GM23338 (cell line): ENCODE measurements at regions not wholly inside any gene's neighbourhood (a gene's known extent, or its start where the extent isn't known, plus 50 kb on each side); places are given as distances from the start of the nearest gene placed in this dataset.

ENCODE experiments used
- ATAC-seq: fragments of 200-7000 bp; cut with Tn5 transposase; 3 replicates; pipeline ENCODE4 v1.9.1; 2020
- DNase-seq: peaks from one replicate; pipeline ENCODE4 v3.0.0-alpha.2; 2015; ENCODE audit warnings: low spot score
- H2AFZ ChIP-seq: fragments of 200-600 bp; sonication (generic); 2 replicates; pipeline ENCODE4 v1.8.0; 2016; ENCODE audit warnings: antibody characterized with exemption, mild to moderate bottlenecking, moderate library complexity
- H3F3A ChIP-seq: fragments of 200-600 bp; sonication (generic); replicated peaks from 2 replicates; pipeline ENCODE4 v1.8.0; 2017; ENCODE audit warnings: antibody characterized with exemption, mixed run types, low read depth
- H3K27ac ChIP-seq: fragments of 200-600 bp; sonication (generic); 2 replicates; pipeline ENCODE4 v1.6.1; 2016; ENCODE audit warnings: low read depth
- H3K27me3 ChIP-seq: fragments of 200-600 bp; sonication (generic); 2 replicates; pipeline ENCODE4 v1.8.0; 2016; ENCODE audit warnings: mild to moderate bottlenecking, mixed run types, moderate library complexity; ENCODE audit not compliant: insufficient read depth
- H3K36me3 ChIP-seq: fragments of 200-600 bp; sonication (generic); 2 replicates; pipeline ENCODE4 v1.8.0; 2016; ENCODE audit warnings: mild to moderate bottlenecking; ENCODE audit not compliant: insufficient read depth
- H3K4me1 ChIP-seq: fragments of 200-600 bp; sonication (generic); 2 replicates; pipeline ENCODE4 v1.8.0; 2016; ENCODE audit warnings: mild to moderate bottlenecking, moderate library complexity; ENCODE audit not compliant: insufficient read depth
- H3K4me2 ChIP-seq: fragments of 200-600 bp; sonication (generic); 2 replicates; pipeline ENCODE4 v1.7.1; 2017; ENCODE audit warnings: mixed run types
- H3K4me3 ChIP-seq: fragments of 200-600 bp; sonication (generic); 2 replicates; pipeline ENCODE4 v1.6.1; 2016; ENCODE audit warnings: mixed run types
- H3K79me2 ChIP-seq: fragments of 200-600 bp; sonication (generic); replicated peaks from 2 replicates; pipeline ENCODE4 v1.8.0; 2017; ENCODE audit warnings: mild to moderate bottlenecking; ENCODE audit not compliant: insufficient read depth
- H3K9me2 ChIP-seq: fragments of 200-600 bp; sonication (generic); 2 replicates; pipeline ENCODE4 v1.8.0; 2017; ENCODE audit not compliant: insufficient read depth
- H4K20me1 ChIP-seq: fragments of 200-600 bp; sonication (generic); replicated peaks from 2 replicates; pipeline ENCODE4 v1.8.0; 2017; ENCODE audit warnings: mild to moderate bottlenecking; ENCODE audit not compliant: insufficient read depth
- H3K27ac Mint-ChIP-seq: 2 replicates; pipeline ENCODE4 v1.8.0; 2020; ENCODE audit warnings: inconsistent platforms, mild to moderate bottlenecking, moderate library complexity, mixed read lengths
- H3K27me3 Mint-ChIP-seq: 3 replicates; pipeline ENCODE4 v1.8.0; 2022; ENCODE audit warnings: low read depth, mild to moderate bottlenecking, moderate library complexity, mixed read lengths, inconsistent platforms; ENCODE audit not compliant: insufficient read depth, poor library complexity
- H3K36me3 Mint-ChIP-seq: 3 replicates; pipeline ENCODE4 v1.8.0; 2021; ENCODE audit warnings: low read depth, mild to moderate bottlenecking, inconsistent platforms, moderate library complexity, mixed read lengths
- H3K4me1 Mint-ChIP-seq: 3 replicates; pipeline ENCODE4 v1.8.0; 2020; ENCODE audit warnings: mild to moderate bottlenecking, inconsistent platforms, mixed read lengths
- H3K4me3 Mint-ChIP-seq: 3 replicates; pipeline ENCODE4 v1.8.0; 2021; ENCODE audit warnings: moderate library complexity, mild to moderate bottlenecking, inconsistent platforms, mixed read lengths
- H3K9me3 Mint-ChIP-seq: 3 replicates; pipeline ENCODE4 v1.8.0; 2020; ENCODE audit warnings: moderate library complexity, mild to moderate bottlenecking, inconsistent platforms, mixed read lengths
- CREB1 ChIP-seq: fragments of 250-450 bp; sonication (Bioruptor Pico); IDR thresholded peaks from 2 replicates; pipeline ENCODE4 v1.5.0; 2020; ENCODE audit warnings: low read depth, mild to moderate bottlenecking, moderate library complexity
- CTCF ChIP-seq, 2 experiments: fragments of 200-600 bp in 1 of 2; sonication (generic) in 1 of 2; conservative IDR thresholded peaks; 2 replicates each; pipeline versions ENCODE4 v1.5.1 to v1.6.1; 2016 to 2017; ENCODE audit warnings: antibody characterized with exemption in 2 of 2, low read depth in 2 of 2, mild to moderate bottlenecking in 2 of 2, moderate library complexity in 1 of 2
- ETS1 ChIP-seq: IDR thresholded peaks from 2 replicates; pipeline ENCODE4 v1.6.1; 2016; ENCODE audit warnings: antibody characterized with exemption
- EZH2phosphoT487 ChIP-seq: fragments of 200-600 bp; sonication (generic); IDR thresholded peaks from one replicate; pipeline ENCODE4 v1.8.1; 2018; ENCODE audit warnings: antibody characterized with exemption; ENCODE audit not compliant: unreplicated experiment
- JUNB ChIP-seq: IDR thresholded peaks from one replicate; pipeline ENCODE4 v1.6.1; 2016; ENCODE audit warnings: antibody characterized with exemption; ENCODE audit not compliant: unreplicated experiment
- NANOG ChIP-seq: IDR thresholded peaks from 2 replicates; pipeline ENCODE4 v1.6.1; 2016; ENCODE audit warnings: antibody characterized with exemption, borderline replicate concordance
- POLR2AphosphoS5 ChIP-seq: IDR thresholded peaks from 2 replicates; pipeline ENCODE4 v1.6.1; 2016; ENCODE audit warnings: antibody characterized with exemption, low read depth
- STAT1 ChIP-seq: IDR thresholded peaks from one replicate; pipeline ENCODE4 v1.6.1; 2016; ENCODE audit warnings: antibody characterized with exemption; ENCODE audit not compliant: unreplicated experiment
- ZNF331 ChIP-seq: fragments of 250-450 bp; sonication (Bioruptor Pico); IDR thresholded peaks from 2 replicates; pipeline ENCODE4 v1.5.0; 2020; ENCODE audit warnings: low read depth, mild to moderate bottlenecking, moderate library complexity
- ZNF462 ChIP-seq: fragments of 250-450 bp; sonication (Bioruptor Pico); IDR thresholded peaks from 2 replicates; pipeline ENCODE4 v1.5.0; 2020; ENCODE audit warnings: mild to moderate bottlenecking, moderate library complexity

GRCh38 chr12:114759635-114760034 is 75.7 kb upstream of the TBX3 start:
- no peak for DNase-seq
- Mint-ChIP-seq H3K4me3 (no peak overlapping the region), H3K36me3 (no peaks in the 10 kb centered on the region), H3K9me3 (no peaks in the 10 kb centered on the region), H3K27ac (no peak overlapping the region), H3K4me1 (peaks cover 8% of the 10 kb centered on the region; the same call in 2 of the 3 replicates), H3K27me3 (peaks cover 1% of the 10 kb centered on the region)
- Histone ChIP-seq H4K20me1 (no peaks in the 10 kb centered on the region), H3K27me3 (no peaks in the 10 kb centered on the region), H3K4me2 (no peak overlapping the region), H3K27ac (no peak overlapping the region), H3F3A (no peaks in the 10 kb centered on the region), H3K36me3 (no peaks in the 10 kb centered on the region), H2AFZ (no peak overlapping the region), H3K9me2 (no peaks in the 10 kb centered on the region), H3K4me3 (no peak overlapping the region), H3K79me2 (no peaks in the 10 kb centered on the region), H3K4me1 (no peaks in the 10 kb centered on the region)
- ATAC-seq = no peak
- TF ChIP-seq ETS1 = no peak

GRCh38 chr12:114757684-114758325 is 73.8 kb upstream of the TBX3 start:
- Histone ChIP-seq H4K20me1 (no peaks in the 10 kb centered on the region), H3K27me3 (no peaks in the 10 kb centered on the region), H2AFZ (peak overlapping the region; percentile 29; the same call in 1 of the 2 replicates), H3K36me3 (no peaks in the 10 kb centered on the region), H3K79me2 (no peaks in the 10 kb centered on the region), H3K27ac (no peak overlapping the region), H3F3A (no peaks in the 10 kb centered on the region), H3K4me1 (no peaks in the 10 kb centered on the region), H3K4me2 (no peak overlapping the region), H3K9me2 (no peaks in the 10 kb centered on the region), H3K4me3 (no peak overlapping the region)
- H3K4me1 Mint-ChIP-seq = peaks cover 6% of the 10 kb centered on the region; the same call in 2 of the 3 replicates
- ATAC-seq (no peak), DNase-seq (no peak)
- peaks cover 1% of the 10 kb centered on the region for H3K27me3 Mint-ChIP-seq
- H3K4me3 Mint-ChIP-seq = no peak overlapping the region
- no peak overlapping the region for H3K27ac Mint-ChIP-seq
- no peaks in the 10 kb centered on the region for H3K9me3 Mint-ChIP-seq
- no peaks in the 10 kb centered on the region for H3K36me3 Mint-ChIP-seq
- TF ChIP-seq CTCF (conservative IDR thresholded peaks at IDR 0.05; ENCODE audit: low read depth in 2 of 2) (no peak), STAT1 (no peak), ZNF331 (CRISPR knock-in tag) (no peak), NANOG (no peak), EZH2phosphoT487 (no peak), POLR2AphosphoS5 (no peak), CREB1 (CRISPR knock-in tag) (no peak), JUNB (no peak), ZNF462 (no peak), ETS1 (no peak)
